GM12878 (cell line): ENCODE measurements at regions not wholly inside any gene's neighbourhood (a gene's known extent, or its start where the extent isn't known, plus 50 kb on each side); places are given as distances from the start of the nearest gene placed in this dataset.

Experiments used
- ATAC-seq: fragments of 200-7000 bp; cut with Tn5 transposase; 3 replicates; pipeline ENCODE4 v1.9.1; 2020; ENCODE audit warnings: mild to moderate bottlenecking, moderate library complexity
- BruUV-seq: library from RNA; stranded (reverse); fragments of 400-500 nt; replicated peaks from 2 replicates; lab custom pipeline; 2021; lab: Mats Ljungman, UMichigan
- CTCF ChIA-PET: fragments of 300-600 bp; sonication (Branson Sonifier 250); formaldehyde crosslinking; extraction: SDS; loops from one replicate; lab custom pipeline; 2021; ENCODE audit warnings: inconsistent platforms; lab: Yijun Ruan, JAX
- POLR2A ChIA-PET: fragments of 350-600 bp; formaldehyde crosslinking; extraction: SDS; loops from one replicate; lab custom pipeline; 2021; ENCODE audit warnings: inconsistent platforms; lab: Charles Lee
- RAD21 ChIA-PET: fragments of 300-600 bp; sonication (Branson Sonifier 250); formaldehyde crosslinking; loops from one replicate; lab custom pipeline; 2023; ENCODE audit warnings: antibody characterized with exemption; ENCODE audit not compliant: unreplicated experiment; lab: Charles Lee
- SMC1A ChIA-PET: fragments of 300-600 bp; sonication (Branson Sonifier 250); formaldehyde crosslinking; loops from one replicate; lab custom pipeline; 2023; ENCODE audit not compliant: unreplicated experiment, uncharacterized antibody; lab: Charles Lee
- DNase-seq: peaks from one replicate; pipeline ENCODE4 v3.0.0-alpha.2; 2011; ENCODE audit warnings: low read depth, low spot score
- FAIRE-seq: peaks from 3 replicates; lab custom pipeline; 2011; peaks lifted over from hg19 to GRCh38; lab: Jason Lieb, UNC
- H2AFZ ChIP-seq: 2 replicates; pipeline ENCODE4 v1.6.0; 2011; ENCODE audit warnings: low read depth, low read length, control low read depth; ENCODE audit not compliant: control insufficient read depth
- H3K27ac ChIP-seq: 2 replicates; pipeline ENCODE4 v1.5.1; 2011; ENCODE audit warnings: control low read depth; ENCODE audit not compliant: control insufficient read depth, insufficient read depth
- H3K27me3 ChIP-seq, 2 experiments: replicated peaks in 1 of 2; 2 replicates each; pipeline versions ENCODE4 v1.6.0 to v1.6.1; 2011; ENCODE audit warnings: low read length in 1 of 2; ENCODE audit not compliant: control insufficient read depth in 2 of 2, insufficient read depth in 2 of 2
- H3K36me3 ChIP-seq, 2 experiments: 2 replicates each; pipeline ENCODE4 v1.5.1; 2011; ENCODE audit warnings: low read length in 1 of 2; ENCODE audit not compliant: control insufficient read depth in 2 of 2, insufficient read depth in 2 of 2
- H3K4me1 ChIP-seq: 2 replicates; pipeline ENCODE4 v1.6.1; 2011; ENCODE audit warnings: mild to moderate bottlenecking, low read length, moderate library complexity, mixed read lengths; ENCODE audit not compliant: control insufficient read depth, insufficient read depth
- H3K4me2 ChIP-seq: 2 replicates; pipeline ENCODE4 v1.6.0; 2011; ENCODE audit warnings: control low read depth; ENCODE audit not compliant: control insufficient read depth, insufficient read depth
- H3K4me3 ChIP-seq: fragments of 200-600 bp; sonication (generic); 2 replicates; pipeline ENCODE4 v1.5.1; 2016
- H3K79me2 ChIP-seq: 2 replicates; pipeline ENCODE4 v1.6.0; 2011; ENCODE audit warnings: low read length; ENCODE audit not compliant: control insufficient read depth, insufficient read depth
- H3K9ac ChIP-seq: 2 replicates; pipeline ENCODE4 v1.8.0; 2011; ENCODE audit warnings: low read length, control low read depth, mixed read lengths; ENCODE audit not compliant: control insufficient read depth, insufficient read depth
- H3K9me3 ChIP-seq: replicated peaks from 3 replicates; pipeline ENCODE4 v1.5.1; 2011; ENCODE audit warnings: mild to moderate bottlenecking, low read length; ENCODE audit not compliant: control insufficient read depth, insufficient read depth
- H4K20me1 ChIP-seq: 2 replicates; pipeline ENCODE4 v1.6.0; 2011; ENCODE audit not compliant: control insufficient read depth, insufficient read depth
- BCL11A ChIP-seq: IDR thresholded peaks from 2 replicates; pipeline ENCODE4 v1.6.1; 2011; ENCODE audit warnings: low read depth, low read length
- E2F4 ChIP-seq: IDR thresholded peaks from 2 replicates; pipeline ENCODE4 v1.6.1; 2012; ENCODE audit warnings: low read depth, low read length, improper control_type of control experiment
- HCFC1 ChIP-seq: fragments of 150-350 bp; IDR thresholded peaks from 2 replicates; pipeline ENCODE4 v1.6.1; 2014; ENCODE audit warnings: low read length
- MEF2B ChIP-seq: fragments of 450-650 bp; IDR thresholded peaks from 2 replicates; pipeline ENCODE4 v1.6.1; 2018; ENCODE audit warnings: mild to moderate bottlenecking, moderate library complexity; ENCODE audit not compliant: partially characterized antibody, poor library complexity, severe bottlenecking
- SUPT20H ChIP-seq: IDR thresholded peaks from 2 replicates; pipeline ENCODE4 v1.6.1; 2011; ENCODE audit warnings: low read depth, mild to moderate bottlenecking, low read length, moderate library complexity, borderline replicate concordance; ENCODE audit not compliant: control insufficient read depth
- TBL1XR1 ChIP-seq: IDR thresholded peaks from 2 replicates; pipeline ENCODE4 v1.6.1; 2012; ENCODE audit warnings: low read depth, low read length, improper control_type of control experiment
- TCF3 ChIP-seq: IDR thresholded peaks from 2 replicates; pipeline ENCODE4 v1.6.1; 2012; ENCODE audit warnings: low read depth, mild to moderate bottlenecking, low read length, borderline replicate concordance; ENCODE audit not compliant: insufficient read depth
- ZNF274 ChIP-seq: IDR thresholded peaks from one replicate; pipeline ENCODE4 v1.8.0; 2011; ENCODE audit not compliant: insufficient read length, insufficient read depth
- WGBS: methylation state at CpG from one replicate; pipeline ENCODE4 v1.1.6; 2016; ENCODE audit warnings: low lambda C conversion rate; ENCODE audit not compliant: insufficient replicate concordance, insufficient coverage; ENCODE audit errors: missing lambda C conversion rate; 5-methylcytosine and 5-hydroxymethylcytosine counted together
- in situ Hi-C: fragments of 300-500 bp; cut with MboI; formaldehyde crosslinking; loops from 9 replicates; pipeline ENCODE4 v1.14.3; 2018; ENCODE audit warnings: mixed read lengths
- intact Hi-C: fragments of 100-400 bp; cut with micrococcal nuclease; formaldehyde crosslinking; loops from one replicate; pipeline ENCODE4 v1.14.2; 2022; ENCODE audit not compliant: unreplicated experiment

- no peaks in the 10 kb centered on the region for H3K9me3 ChIP-seq
- CTCF ChIA-PET, result no interaction called here
- H2AFZ ChIP-seq, result no peak overlapping the region
- H3K4me3 ChIP-seq, result no peak overlapping the region
- H3K27me3 ChIP-seq, result no peaks in the 10 kb centered on the region; a peak in 1 of 4 replicates
- POLR2A ChIA-PET, result no interaction called here
- 35% methylated on average over 20 of the region's 20 CpGs for WGBS
- no TSS peak for BruUV-seq
- no peak for TF ChIP-seq TCF3
- TF ChIP-seq E2F4, result no peak
- no peak overlapping the region for H3K4me2 ChIP-seq
- intact Hi-C loops (no loop called here), in situ Hi-C loops (no loop called here)
- H3K27ac ChIP-seq, result no peak overlapping the region
- FAIRE-seq (no peak), DNase-seq (no peak), ATAC-seq (no peak)
- H3K79me2 ChIP-seq, result no peaks in the 10 kb centered on the region
- no peaks in the 10 kb centered on the region for H4K20me1 ChIP-seq
- H3K36me3 ChIP-seq, result no peaks in the 10 kb centered on the region
- RAD21 ChIA-PET, result no interaction called here
- SMC1A ChIA-PET, result no interaction called here
- H3K4me1 ChIP-seq, result no peaks in the 10 kb centered on the region
- H3K9ac ChIP-seq, result no peak overlapping the region
Measured at GRCh38 chr1:4121834-4122512, 221.9 kb upstream of the C1orf174 start.

- DNase-seq, result no peak
- no peak for FAIRE-seq
- Histone ChIP-seq H3K4me1 (no peaks in the 10 kb centered on the region), H3K4me2 (no peak overlapping the region), H3K36me3 (no peaks in the 10 kb centered on the region), H2AFZ (no peak overlapping the region), H3K27me3 (no peaks in the 10 kb centered on the region; a peak in 1 of 4 replicates), H3K9me3 (no peaks in the 10 kb centered on the region), H4K20me1 (no peaks in the 10 kb centered on the region), H3K79me2 (no peaks in the 10 kb centered on the region), H3K4me3 (no peak overlapping the region), H3K9ac (no peak overlapping the region), H3K27ac (no peak overlapping the region)
- intact Hi-C loops (no loop called here), in situ Hi-C loops (no loop called here)
- ChIA-PET POLR2A (no interaction called here), CTCF (no interaction called here), SMC1A (no interaction called here), RAD21 (no interaction called here)
- ATAC-seq, result no peak
- TF ChIP-seq MEF2B (no peak), TBL1XR1 (no peak), ZNF274 (no peak), BCL11A (no peak), HCFC1 (no peak), SUPT20H (no peak)
- WGBS, result 2% methylated on average over 8 of the region's 8 CpGs
- no TSS peak for BruUV-seq
Measured at GRCh38 chr1:4122513-4123160, 222.6 kb upstream of the C1orf174 start.
